ENCODE measurements at regions not wholly inside any gene's neighbourhood (a gene's known extent, or its start where the extent isn't known, plus 50 kb on each side); places are given as distances from the start of the nearest gene placed in this dataset.

GRCh38 chr10:78124167-78124566, 90.5 kb downstream of the RPS24 start:
- no peak for TF ChIP-seq POLR2A (IDR thresholded peaks at IDR 0.05)
- no peak for TF ChIP-seq CTCF (IDR thresholded peaks at IDR 0.05)

Data from tibial nerve (tissue), 3 donors.